ENCODE measurements at regions not wholly inside any gene's neighbourhood (a gene's known extent, or its start where the extent isn't known, plus 50 kb on each side); places are given as distances from the start of the nearest gene placed in this dataset.

DNA sequence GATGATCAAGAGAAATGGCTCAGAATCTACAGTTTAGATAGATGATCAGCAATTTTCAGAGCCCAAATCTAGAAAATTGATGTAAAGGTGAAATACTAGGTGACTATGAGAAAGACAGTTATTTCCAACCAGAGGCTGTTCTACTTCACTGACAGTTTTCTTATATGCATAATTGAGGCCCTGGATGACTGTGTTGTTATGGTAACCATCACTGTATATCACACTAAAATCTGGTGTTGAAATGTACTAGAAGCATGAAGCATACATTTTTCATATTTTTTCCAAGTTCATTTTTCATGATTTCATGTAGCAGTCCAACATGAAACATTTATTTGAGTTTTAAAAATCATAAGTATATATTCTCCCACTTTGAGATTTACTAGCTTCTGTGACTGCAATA lies 87.4 kb downstream of the ATXN3L start:
- no peak for TF ChIP-seq POLR2A (IDR thresholded peaks at IDR 0.05)
- TF ChIP-seq, protein P1, sequence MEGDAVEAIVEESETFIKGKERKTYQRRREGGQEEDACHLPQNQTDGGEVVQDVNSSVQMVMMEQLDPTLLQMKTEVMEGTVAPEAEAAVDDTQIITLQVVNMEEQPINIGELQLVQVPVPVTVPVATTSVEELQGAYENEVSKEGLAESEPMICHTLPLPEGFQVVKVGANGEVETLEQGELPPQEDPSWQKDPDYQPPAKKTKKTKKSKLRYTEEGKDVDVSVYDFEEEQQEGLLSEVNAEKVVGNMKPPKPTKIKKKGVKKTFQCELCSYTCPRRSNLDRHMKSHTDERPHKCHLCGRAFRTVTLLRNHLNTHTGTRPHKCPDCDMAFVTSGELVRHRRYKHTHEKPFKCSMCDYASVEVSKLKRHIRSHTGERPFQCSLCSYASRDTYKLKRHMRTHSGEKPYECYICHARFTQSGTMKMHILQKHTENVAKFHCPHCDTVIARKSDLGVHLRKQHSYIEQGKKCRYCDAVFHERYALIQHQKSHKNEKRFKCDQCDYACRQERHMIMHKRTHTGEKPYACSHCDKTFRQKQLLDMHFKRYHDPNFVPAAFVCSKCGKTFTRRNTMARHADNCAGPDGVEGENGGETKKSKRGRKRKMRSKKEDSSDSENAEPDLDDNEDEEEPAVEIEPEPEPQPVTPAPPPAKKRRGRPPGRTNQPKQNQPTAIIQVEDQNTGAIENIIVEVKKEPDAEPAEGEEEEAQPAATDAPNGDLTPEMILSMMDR (IDR thresholded peaks at IDR 0.05): no peak
